Skeletal muscle tissue (tissue), 3 donors: ENCODE measurements at regions not wholly inside any gene's neighbourhood (a gene's known extent, or its start where the extent isn't known, plus 50 kb on each side); places are given as distances from the start of the nearest gene placed in this dataset.
"Not testable (repeated sequence)": the region's sequence is repeated elsewhere in the genome, so short reads cannot be mapped to it uniquely, and the experiment has no call there.

Experiments used
- H3K27ac ChIP-seq: one replicate; pipeline ENCODE4 v1.7.0; 2013; ENCODE audit warnings: mild to moderate bottlenecking, low read depth, low read length, inconsistent platforms
- H3K27me3 ChIP-seq, 3 donors: one replicate each; pipeline ENCODE4 v1.7.0; 2013; ENCODE audit warnings: low read length in 3 of 3; ENCODE audit not compliant: control insufficient read depth in 3 of 3, insufficient read depth in 3 of 3
- H3K36me3 ChIP-seq, 3 donors: one replicate each; pipeline ENCODE4 v1.7.0; 2013; ENCODE audit warnings: low read length in 3 of 3; ENCODE audit not compliant: control insufficient read depth in 3 of 3, insufficient read depth in 3 of 3
- H3K4me1 ChIP-seq, 3 donors: one replicate each; pipeline ENCODE4 v1.7.0; 2013; ENCODE audit warnings: low read length in 3 of 3, mild to moderate bottlenecking in 3 of 3; ENCODE audit not compliant: control insufficient read depth in 3 of 3, insufficient read depth in 3 of 3
- H3K4me3 ChIP-seq, 3 donors: one replicate each; pipeline ENCODE4 v1.7.0; 2013; ENCODE audit warnings: low read length in 3 of 3
- H3K9ac ChIP-seq, 3 donors: one replicate each; pipeline ENCODE4 v1.7.0; 2013; ENCODE audit warnings: low read length in 3 of 3, mild to moderate bottlenecking in 3 of 3, moderate library complexity in 2 of 3, low read depth in 1 of 3
- H3K9me3 ChIP-seq, 3 donors: one replicate each; pipeline ENCODE4 v1.7.0; 2013; ENCODE audit warnings: low read length in 3 of 3; ENCODE audit not compliant: control insufficient read depth in 3 of 3
- donor health status: Osteomylitis.

GRCh38 chr9:109981091-109981490 is 201.1 kb downstream of the PALM2AKAP2 start:
- Histone ChIP-seq H3K9ac (no peak overlapping the region), H3K27me3 (no peaks in the 10 kb centered on the region), H3K9me3 (no peaks in the 10 kb centered on the region), H3K27ac (no peak overlapping the region), H3K4me1 (no peaks in the 10 kb centered on the region), H3K4me3 (no peak overlapping the region), H3K36me3 (no peaks in the 10 kb centered on the region)

- H3K9me3 ChIP-seq: peaks cover 0 to 2% (median 0%) of the 10 kb centered on the region in 3 donors
- H3K27me3 ChIP-seq: no peaks in the 10 kb centered on the region
- no peaks in the 10 kb centered on the region for H3K36me3 ChIP-seq
- H3K9ac ChIP-seq: no peak overlapping the region
- H3K27ac ChIP-seq: no peak overlapping the region
- no peaks in the 10 kb centered on the region for H3K4me1 ChIP-seq
- H3K4me3 ChIP-seq: no peak overlapping the region
Observed at GRCh38 chr9:109986521-109986991, 206.6 kb downstream of the PALM2AKAP2 start.

- no peaks in the 10 kb centered on the region for H3K4me1 ChIP-seq
- H3K36me3 ChIP-seq: no peaks in the 10 kb centered on the region
- no peak overlapping the region for H3K27ac ChIP-seq
- no peak overlapping the region for H3K9ac ChIP-seq
- H3K4me3 ChIP-seq: no peak overlapping the region
- H3K27me3 ChIP-seq: no peaks in the 10 kb centered on the region
- H3K9me3 ChIP-seq: peaks cover 0 to 2% (median 0%) of the 10 kb centered on the region in 3 donors
Observed at GRCh38 chr9:109989296-109989695, 209.3 kb downstream of the PALM2AKAP2 start.

- H3K4me3 ChIP-seq: no peak overlapping the region
- no peaks in the 10 kb centered on the region for H3K4me1 ChIP-seq
- H3K27me3 ChIP-seq: no peaks in the 10 kb centered on the region
- H3K9ac ChIP-seq: no peak overlapping the region
- H3K36me3 ChIP-seq: no peaks in the 10 kb centered on the region
- peaks cover 0 to 2% (median 0%) of the 10 kb centered on the region in 3 donors for H3K9me3 ChIP-seq
- no peak overlapping the region for H3K27ac ChIP-seq
Observed at GRCh38 chr9:109990541-109990940, 210.5 kb downstream of the PALM2AKAP2 start.

- Histone ChIP-seq H3K36me3 (no peaks in the 10 kb centered on the region), H3K9ac (no peak overlapping the region), H3K27me3 (no peaks in the 10 kb centered on the region), H3K4me1 (peaks cover 3 to 6% (median 4%) of the 10 kb centered on the region in 3 donors), H3K4me3 (no peak overlapping the region), H3K27ac (no peak overlapping the region), H3K9me3 (peaks cover 0 to 2% (median 0%) of the 10 kb centered on the region in 3 donors)
Observed at GRCh38 chr9:109992293-109992692, 212.3 kb downstream of the PALM2AKAP2 start.

- Histone ChIP-seq H3K9ac (no peak overlapping the region), H3K36me3 (no peaks in the 10 kb centered on the region), H3K27me3 (no peaks in the 10 kb centered on the region), H3K27ac (no peak overlapping the region), H3K4me3 (no peak overlapping the region), H3K9me3 (no peaks in the 10 kb centered on the region), H3K4me1 (peaks cover 3 to 6% (median 4%) of the 10 kb centered on the region in 3 donors)
Observed at GRCh38 chr9:109993250-109993978, 213.4 kb downstream of the PALM2AKAP2 start.

- H3K27ac ChIP-seq: no peak overlapping the region
- no peak overlapping the region for H3K4me3 ChIP-seq
- no peak overlapping the region for H3K9ac ChIP-seq
- H3K4me1 ChIP-seq: peaks cover 3 to 6% (median 4%) of the 10 kb centered on the region in 3 donors
- H3K9me3 ChIP-seq: no peaks in the 10 kb centered on the region
- no peaks in the 10 kb centered on the region for H3K36me3 ChIP-seq
- H3K27me3 ChIP-seq: no peaks in the 10 kb centered on the region
Observed at GRCh38 chr9:109994141-109994540, 213.8 kb downstream of the C9orf152 start.

- no peak overlapping the region for H3K9ac ChIP-seq
- no peaks in the 10 kb centered on the region for H3K36me3 ChIP-seq
- no peak overlapping the region for H3K4me3 ChIP-seq
- no peaks in the 10 kb centered on the region for H3K27me3 ChIP-seq
- H3K4me1 ChIP-seq: peaks cover 3 to 6% (median 4%) of the 10 kb centered on the region in 3 donors
- no peaks in the 10 kb centered on the region for H3K9me3 ChIP-seq
- H3K27ac ChIP-seq: no peak overlapping the region
Observed at GRCh38 chr9:109996936-109997580, 210.9 kb downstream of the C9orf152 start.

- no peak overlapping the region for H3K4me3 ChIP-seq
- no peak overlapping the region for H3K27ac ChIP-seq
- H3K9ac ChIP-seq: no peak overlapping the region
- H3K27me3 ChIP-seq: no peaks in the 10 kb centered on the region
- no peaks in the 10 kb centered on the region for H3K9me3 ChIP-seq
- no peaks in the 10 kb centered on the region for H3K36me3 ChIP-seq
- H3K4me1 ChIP-seq: peaks cover 3 to 6% (median 4%) of the 10 kb centered on the region in 3 donors
Observed at GRCh38 chr9:109997682-109998081, 210.3 kb downstream of the C9orf152 start.

GRCh38 chr9:110005521-110005920 is 202.4 kb downstream of the C9orf152 start:
- not testable (repeated sequence) for H3K27me3 ChIP-seq, H3K4me1 ChIP-seq, H3K27ac ChIP-seq, H3K9me3 ChIP-seq, H3K9ac ChIP-seq, H3K4me3 ChIP-seq, H3K36me3 ChIP-seq
